ENCODE measurements at regions not wholly inside any gene's neighbourhood (a gene's known extent, or its start where the extent isn't known, plus 50 kb on each side); places are given as distances from the start of the nearest gene placed in this dataset.

GRCh38 chr12:124713041-124713435, 145.6 kb upstream of the NCOR2 start:
- TF ChIP-seq FOXP4 (CRISPR knock-in tag; IDR thresholded peaks at IDR 0.05), result no peak
- no peak for TF ChIP-seq NFE2L1 (CRISPR knock-in tag; IDR thresholded peaks at IDR 0.05)
- TF ChIP-seq ZNF121 (CRISPR knock-in tag; IDR thresholded peaks at IDR 0.05), result no peak
- TF ChIP-seq CTCF (IDR thresholded peaks at IDR 0.05), result no peak

All from WTC11 (cell line).